ENCODE measurements at regions not wholly inside any gene's neighbourhood (a gene's known extent, or its start where the extent isn't known, plus 50 kb on each side); places are given as distances from the start of the nearest gene placed in this dataset.
"Not testable (repeated sequence)": the region's sequence is repeated elsewhere in the genome, so short reads cannot be mapped to it uniquely, and the experiment has no call there.

DNA sequence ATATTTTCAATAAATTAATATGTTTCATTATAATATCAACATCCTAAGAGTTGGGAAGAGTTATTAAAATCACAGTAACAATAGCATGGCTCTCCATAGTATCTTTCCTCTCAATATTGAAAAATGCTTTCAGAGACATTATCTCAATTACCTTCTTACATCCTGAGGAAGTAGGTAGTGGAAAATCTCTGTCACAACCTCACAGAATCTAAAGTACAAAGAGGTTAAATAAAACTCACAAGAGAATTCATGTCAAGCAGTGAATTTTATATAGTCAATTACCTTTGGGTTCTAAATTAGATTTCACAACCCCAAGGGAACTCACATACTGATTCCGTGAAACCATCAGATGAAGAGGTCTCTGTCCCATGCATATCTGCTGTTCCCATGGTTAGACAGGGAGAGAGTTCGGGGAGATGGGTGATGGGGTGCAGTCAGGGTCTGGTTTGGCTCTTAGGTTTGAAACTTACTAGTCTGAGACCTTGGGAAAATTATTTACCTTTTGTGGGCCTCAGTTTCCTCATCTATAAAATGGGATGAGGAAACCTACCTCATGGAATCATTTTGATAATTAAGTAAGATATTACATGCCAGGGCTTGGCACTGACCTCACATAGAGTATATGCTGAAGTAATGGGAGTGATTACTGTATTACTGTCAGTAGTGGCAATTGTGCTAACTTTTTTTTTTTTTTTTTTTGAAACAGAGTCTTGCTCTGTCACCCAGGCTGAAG, 74.0 kb upstream of the SNX9 start:
- no peak overlapping the region for H3K4me2 ChIP-seq (ENCODE audit: insufficient read depth, insufficient read length, low read length)
- no peaks in the 10 kb centered on the region for H3K27me3 ChIP-seq (ENCODE audit: insufficient read depth, low read length)
- no peak overlapping the region for H3K18ac ChIP-seq (ENCODE audit: insufficient read length, low read depth, low read length)
- Mint-ChIP-seq H3K9me3 (peaks cover 41 to 47% of the 10 kb centered on the region in 2 experiments), H3K4me3 (no peak overlapping the region), H3K4me1 (peaks cover 11 to 23% of the 10 kb centered on the region in 2 experiments), H3K36me3 (ENCODE audit: insufficient read depth in 1 of 3, low read depth in 3 of 3) (peaks cover 17 to 48% (median 37%) of the 10 kb centered on the region in 3 experiments), H3K27ac (no peak overlapping the region), H3K27me3 (ENCODE audit: low read depth) (peaks cover 5% of the 10 kb centered on the region)
- H2BK20ac ChIP-seq (ENCODE audit: low read depth, low read length, poor library complexity, severe bottlenecking): no peak overlapping the region
- H2BK15ac ChIP-seq (ENCODE audit: low read depth, low read length): no peak overlapping the region
- H4K20me1 ChIP-seq (ENCODE audit: control insufficient read depth, insufficient read depth, insufficient read length): no peaks in the 10 kb centered on the region
- no peaks in the 10 kb centered on the region for H3K23me2 ChIP-seq (ENCODE audit: insufficient read length, low read depth, low read length, poor library complexity, severe bottlenecking)
- no peak overlapping the region for H3K27ac ChIP-seq (ENCODE audit: insufficient read length, low read depth, low read length)
- H2BK5ac ChIP-seq (ENCODE audit: insufficient read length, low read length): no peak overlapping the region
- H3K9ac ChIP-seq (ENCODE audit: extremely low read depth, insufficient read length, low read length): no peak overlapping the region
- TF ChIP-seq, protein P1, sequence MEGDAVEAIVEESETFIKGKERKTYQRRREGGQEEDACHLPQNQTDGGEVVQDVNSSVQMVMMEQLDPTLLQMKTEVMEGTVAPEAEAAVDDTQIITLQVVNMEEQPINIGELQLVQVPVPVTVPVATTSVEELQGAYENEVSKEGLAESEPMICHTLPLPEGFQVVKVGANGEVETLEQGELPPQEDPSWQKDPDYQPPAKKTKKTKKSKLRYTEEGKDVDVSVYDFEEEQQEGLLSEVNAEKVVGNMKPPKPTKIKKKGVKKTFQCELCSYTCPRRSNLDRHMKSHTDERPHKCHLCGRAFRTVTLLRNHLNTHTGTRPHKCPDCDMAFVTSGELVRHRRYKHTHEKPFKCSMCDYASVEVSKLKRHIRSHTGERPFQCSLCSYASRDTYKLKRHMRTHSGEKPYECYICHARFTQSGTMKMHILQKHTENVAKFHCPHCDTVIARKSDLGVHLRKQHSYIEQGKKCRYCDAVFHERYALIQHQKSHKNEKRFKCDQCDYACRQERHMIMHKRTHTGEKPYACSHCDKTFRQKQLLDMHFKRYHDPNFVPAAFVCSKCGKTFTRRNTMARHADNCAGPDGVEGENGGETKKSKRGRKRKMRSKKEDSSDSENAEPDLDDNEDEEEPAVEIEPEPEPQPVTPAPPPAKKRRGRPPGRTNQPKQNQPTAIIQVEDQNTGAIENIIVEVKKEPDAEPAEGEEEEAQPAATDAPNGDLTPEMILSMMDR (conservative IDR thresholded peaks at IDR 0.05): no peak
- H3K4ac ChIP-seq (ENCODE audit: low read depth, low read length): no peak overlapping the region
- H3K56ac ChIP-seq (ENCODE audit: insufficient read length, low read depth, low read length): no peak overlapping the region
- no peak overlapping the region for H4K8ac ChIP-seq (replicated peaks; ENCODE audit: insufficient read length, low read depth, low read length)
- no peak overlapping the region for H4K5ac ChIP-seq (ENCODE audit: insufficient read length, low read depth, low read length)
- no peak overlapping the region for H2BK120ac ChIP-seq (ENCODE audit: low read depth, low read length, poor library complexity, severe bottlenecking)
- no peaks in the 10 kb centered on the region for H3K79me1 ChIP-seq (ENCODE audit: insufficient read depth, low read depth, low read length, poor library complexity, severe bottlenecking)
- H2AK5ac ChIP-seq (ENCODE audit: insufficient read length, low read length): no peak overlapping the region
- no peak overlapping the region for H3K23ac ChIP-seq (ENCODE audit: insufficient read length, low read depth, low read length)
- peaks cover 18% of the 10 kb centered on the region for H3K9me3 ChIP-seq (ENCODE audit: control insufficient read depth, low read depth, low read length)
- no peaks in the 10 kb centered on the region for H3K79me2 ChIP-seq (ENCODE audit: insufficient read depth, low read length)
- H4K91ac ChIP-seq (ENCODE audit: insufficient read length, low read depth, low read length): no peak overlapping the region
- H3K14ac ChIP-seq (ENCODE audit: insufficient read depth, low read length): no peak overlapping the region
- DNase-seq: no peak
- no CpG with 5 or more reads among the region's 2 CpGs for WGBS (ENCODE audit: extremely low coverage, insufficient read length, low lambda C conversion rate)
- no peak overlapping the region for H3T11ph ChIP-seq (ENCODE audit: low read length)
- H3K4me1 ChIP-seq (ENCODE audit: insufficient read depth, low read length): no peaks in the 10 kb centered on the region
- H2AFZ ChIP-seq (ENCODE audit: low read length): no peak overlapping the region
- no peak overlapping the region for H2BK12ac ChIP-seq (ENCODE audit: insufficient read length, low read depth, low read length)

DNA sequence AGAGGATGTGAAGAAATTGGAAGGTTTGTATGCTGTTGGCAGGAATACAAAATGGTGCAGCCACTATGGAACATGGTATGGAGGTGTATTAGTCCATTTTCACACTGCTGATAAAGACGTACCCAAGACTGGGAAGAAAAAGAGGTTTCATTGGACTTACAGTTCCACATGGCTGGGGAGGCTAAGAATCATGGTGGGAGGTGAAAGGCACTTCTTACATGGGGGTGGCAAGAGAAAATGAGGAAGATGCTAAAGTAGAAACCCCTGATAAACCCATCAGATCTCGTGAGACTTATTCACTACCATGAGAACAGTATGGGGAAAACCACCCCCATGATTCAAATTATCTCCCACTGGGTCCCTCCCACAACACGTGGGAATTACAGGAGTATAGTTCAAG, 72.1 kb upstream of the SNX9 start:
- not testable (repeated sequence) for H2BK12ac ChIP-seq (ENCODE audit: insufficient read length, low read depth, low read length); H4K8ac ChIP-seq (replicated peaks; ENCODE audit: insufficient read length, low read depth, low read length); H3K4me1 ChIP-seq (ENCODE audit: insufficient read depth, low read length); H2BK5ac ChIP-seq (ENCODE audit: insufficient read length, low read length); H2AFZ ChIP-seq (ENCODE audit: low read length); H3K23ac ChIP-seq (ENCODE audit: insufficient read length, low read depth, low read length); H2AK5ac ChIP-seq (ENCODE audit: insufficient read length, low read length); H3K56ac ChIP-seq (ENCODE audit: insufficient read length, low read depth, low read length); H3K9ac ChIP-seq (ENCODE audit: extremely low read depth, insufficient read length, low read length); H3K18ac ChIP-seq (ENCODE audit: insufficient read length, low read depth, low read length); H2BK120ac ChIP-seq (ENCODE audit: low read depth, low read length, poor library complexity, severe bottlenecking); H3K27ac ChIP-seq (ENCODE audit: insufficient read length, low read depth, low read length); H4K5ac ChIP-seq (ENCODE audit: insufficient read length, low read depth, low read length); DNase-seq; H3K4me2 ChIP-seq (ENCODE audit: insufficient read depth, insufficient read length, low read length); H3K79me2 ChIP-seq (ENCODE audit: insufficient read depth, low read length); H3K27me3 ChIP-seq (ENCODE audit: insufficient read depth, low read length); H3T11ph ChIP-seq (ENCODE audit: low read length); H3K4ac ChIP-seq (ENCODE audit: low read depth, low read length); H3K23me2 ChIP-seq (ENCODE audit: insufficient read length, low read depth, low read length, poor library complexity, severe bottlenecking); H2BK20ac ChIP-seq (ENCODE audit: low read depth, low read length, poor library complexity, severe bottlenecking); H4K91ac ChIP-seq (ENCODE audit: insufficient read length, low read depth, low read length); H3K14ac ChIP-seq (ENCODE audit: insufficient read depth, low read length); H3K4me3 Mint-ChIP-seq; H4K20me1 ChIP-seq (ENCODE audit: control insufficient read depth, insufficient read depth, insufficient read length); H3K27ac Mint-ChIP-seq; H2BK15ac ChIP-seq (ENCODE audit: low read depth, low read length); H3K79me1 ChIP-seq (ENCODE audit: insufficient read depth, low read depth, low read length, poor library complexity, severe bottlenecking)
- no CpG with 5 or more reads among the region's 3 CpGs for WGBS (ENCODE audit: extremely low coverage, insufficient read length, low lambda C conversion rate)
- H3K36me3 Mint-ChIP-seq (ENCODE audit: insufficient read depth in 1 of 3, low read depth in 3 of 3): peaks cover 17 to 53% (median 44%) of the 10 kb centered on the region in 3 experiments
- peaks cover 18% of the 10 kb centered on the region for H3K9me3 ChIP-seq (ENCODE audit: control insufficient read depth, low read depth, low read length)
- peaks cover 20% of the 10 kb centered on the region for H3K27me3 Mint-ChIP-seq (ENCODE audit: low read depth)
- peaks cover 22 to 38% of the 10 kb centered on the region in 2 experiments for H3K4me1 Mint-ChIP-seq
- peaks cover 41 to 50% of the 10 kb centered on the region in 2 experiments for H3K9me3 Mint-ChIP-seq
